Gastrocnemius medialis (tissue), 4 donors: ENCODE measurements at regions not wholly inside any gene's neighbourhood (a gene's known extent, or its start where the extent isn't known, plus 50 kb on each side); places are given as distances from the start of the nearest gene placed in this dataset.

Experiments
- ATAC-seq, 2 donors: fragments of 150-250 bp; one replicate each; pipeline ENCODE4 v1.9.1; 2016
- DNase-seq, 2 donors: peaks; one replicate each; pipeline ENCODE4 v3.0.0-alpha.2; 2019
- H3K27ac ChIP-seq, 4 donors: fragments of 200-600 bp; sonication (generic); 1 replicate in 1 of 4; 2 replicates in 3 of 4; pipeline ENCODE4 v1.5.1; 2016 to 2018; ENCODE audit warnings: mild to moderate bottlenecking in 2 of 4, moderate library complexity in 1 of 4
- H3K27me3 ChIP-seq, 3 donors: fragments of 200-600 bp; sonication (generic) in 2 of 3; 1 replicate in 1 of 3; 2 replicates in 2 of 3; pipeline versions ENCODE4 v1.5.1 to v1.6.0; 2016 to 2019; ENCODE audit warnings: mild to moderate bottlenecking in 1 of 3, moderate library complexity in 1 of 3
- H3K36me3 ChIP-seq, 2 donors: fragments of 200-600 bp; sonication (generic) in 1 of 2; one replicate each; pipeline ENCODE4 v1.5.1; 2017 to 2018
- H3K4me1 ChIP-seq, 2 donors: fragments of 200-600 bp; sonication (generic) in 1 of 2; one replicate each; pipeline ENCODE4 v1.5.1; 2016 to 2017; ENCODE audit warnings: mild to moderate bottlenecking in 2 of 2
- H3K4me3 ChIP-seq, 4 donors: fragments of 200-600 bp; sonication (generic) in 3 of 4; 1 replicate in 1 of 4; 2 replicates in 3 of 4; pipeline ENCODE4 v1.5.1; 2016 to 2019; ENCODE audit warnings: mild to moderate bottlenecking in 2 of 4
- H3K9me3 ChIP-seq, 3 donors: fragments of 200-600 bp; sonication (generic) in 2 of 3; 1 replicate in 1 of 3; 2 replicates in 2 of 3; pipeline ENCODE4 v1.5.1; 2016 to 2019
- POLR2A ChIP-seq, 2 donors: fragments of 450-650 bp; IDR thresholded peaks; one replicate each; pipeline ENCODE4 v1.6.1; 2017; ENCODE audit warnings: antibody characterized with exemption in 2 of 2, mild to moderate bottlenecking in 2 of 2, moderate library complexity in 2 of 2
- in situ Hi-C, 4 donors: fragments of 200-750 bp; cut with MboI; loops; one replicate each; pipeline versions ENCODE4 v1.15.0 to v1.8.0; 2017; ENCODE audit warnings: low sequenced_read_pairs in 4 of 4
- intact Hi-C: fragments of 100-400 bp; cut with DNase I; formaldehyde crosslinking; loops from one replicate; pipeline ENCODE4 v1.15.1; 2023; ENCODE audit warnings: low total_unique reads
- TF ChIP-seq, protein P1 (sequence below), 5 experiments: fragments of 450-650 bp in 3 of 5; fragments of 200-600 bp in 2 of 5; sonication (generic) in 2 of 5; IDR thresholded peaks in 4 of 5; conservative IDR thresholded peaks in 1 of 5; 1 replicate in 4 of 5; 2 replicates in 1 of 5; pipeline ENCODE4 v1.5.1; 2016 to 2019; ENCODE audit warnings: antibody characterized with exemption in 5 of 5, mild to moderate bottlenecking in 3 of 5, moderate library complexity in 3 of 5

- H3K27ac ChIP-seq, result no peak overlapping the region
These were observed 158.4 kb downstream of the SEC16B start for GRCh38 chr1:177811429-177811828.

DNA sequence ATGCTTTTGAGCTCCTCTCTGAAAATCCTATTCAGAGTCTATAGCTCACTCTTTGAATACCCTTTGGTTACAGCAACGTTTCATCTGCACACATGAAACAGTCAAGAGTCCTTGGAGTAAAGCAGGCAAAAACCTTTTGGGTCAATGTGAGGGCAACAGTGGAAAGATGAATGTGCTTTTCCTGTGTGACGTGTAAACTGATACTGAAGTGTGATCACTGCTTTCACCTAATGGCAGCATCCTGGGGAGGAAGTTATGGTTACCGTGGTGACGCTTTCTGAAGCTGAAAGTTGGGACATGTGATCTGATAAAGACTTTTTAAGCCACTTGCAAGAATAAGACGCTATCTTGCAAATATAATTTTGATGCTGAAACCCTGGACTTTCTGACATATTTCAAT lies 160.0 kb downstream of the SEC16B start:
- no peak for ATAC-seq
- Histone ChIP-seq H3K9me3 (no peaks in the 10 kb centered on the region), H3K27ac (no peak overlapping the region), H3K4me1 (no peaks in the 10 kb centered on the region), H3K27me3 (no peaks in the 10 kb centered on the region), H3K36me3 (no peaks in the 10 kb centered on the region), H3K4me3 (no peak overlapping the region)
- in situ Hi-C loops (no loop called here), intact Hi-C loops (no loop called here)
- DNase-seq, result no peak
- TF ChIP-seq, protein P1, sequence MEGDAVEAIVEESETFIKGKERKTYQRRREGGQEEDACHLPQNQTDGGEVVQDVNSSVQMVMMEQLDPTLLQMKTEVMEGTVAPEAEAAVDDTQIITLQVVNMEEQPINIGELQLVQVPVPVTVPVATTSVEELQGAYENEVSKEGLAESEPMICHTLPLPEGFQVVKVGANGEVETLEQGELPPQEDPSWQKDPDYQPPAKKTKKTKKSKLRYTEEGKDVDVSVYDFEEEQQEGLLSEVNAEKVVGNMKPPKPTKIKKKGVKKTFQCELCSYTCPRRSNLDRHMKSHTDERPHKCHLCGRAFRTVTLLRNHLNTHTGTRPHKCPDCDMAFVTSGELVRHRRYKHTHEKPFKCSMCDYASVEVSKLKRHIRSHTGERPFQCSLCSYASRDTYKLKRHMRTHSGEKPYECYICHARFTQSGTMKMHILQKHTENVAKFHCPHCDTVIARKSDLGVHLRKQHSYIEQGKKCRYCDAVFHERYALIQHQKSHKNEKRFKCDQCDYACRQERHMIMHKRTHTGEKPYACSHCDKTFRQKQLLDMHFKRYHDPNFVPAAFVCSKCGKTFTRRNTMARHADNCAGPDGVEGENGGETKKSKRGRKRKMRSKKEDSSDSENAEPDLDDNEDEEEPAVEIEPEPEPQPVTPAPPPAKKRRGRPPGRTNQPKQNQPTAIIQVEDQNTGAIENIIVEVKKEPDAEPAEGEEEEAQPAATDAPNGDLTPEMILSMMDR (IDR thresholded peaks at IDR 0.05 in 4 of 5, conservative IDR thresholded peaks at IDR 0.05 in 1 of 5), result no peak
- no peak for TF ChIP-seq POLR2A (IDR thresholded peaks at IDR 0.05)

More at GRCh38 chr1:177811429-177811828, 158.4 kb downstream of the SEC16B start:
- Histone ChIP-seq H3K4me3 (no peak overlapping the region), H3K9me3 (no peaks in the 10 kb centered on the region), H3K36me3 (no peaks in the 10 kb centered on the region), H3K4me1 (no peaks in the 10 kb centered on the region), H3K27me3 (no peaks in the 10 kb centered on the region)
- TF ChIP-seq POLR2A (IDR thresholded peaks at IDR 0.05), result no peak
- TF ChIP-seq, protein P1 (IDR thresholded peaks at IDR 0.05 in 4 of 5, conservative IDR thresholded peaks at IDR 0.05 in 1 of 5), result no peak
- ATAC-seq, result no peak
- no peak for DNase-seq
- in situ Hi-C loops (no loop called here), intact Hi-C loops (no loop called here)

DNA sequence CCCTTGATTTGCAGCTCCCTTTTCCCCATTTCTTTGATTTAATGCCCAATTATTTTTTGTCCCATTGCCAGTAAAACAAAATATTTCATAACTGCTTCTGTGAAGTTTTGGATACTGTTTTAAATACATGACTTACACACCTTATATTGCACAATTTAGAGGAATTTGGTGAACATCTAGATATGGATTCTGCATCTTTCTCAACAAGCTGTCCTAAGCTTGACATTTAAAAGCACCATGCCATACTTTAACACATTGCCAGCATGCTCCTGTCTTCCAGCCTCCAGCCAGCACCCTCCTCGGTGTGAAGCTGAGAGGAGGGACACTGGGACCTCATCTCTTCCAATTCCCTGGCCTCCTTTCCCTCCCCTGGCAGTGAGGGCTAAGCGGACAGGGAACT lies 167.6 kb downstream of the SEC16B start:
- DNase-seq (peak in 1 of 2 donors; percentile 14), ATAC-seq (no peak)
- no peaks in the 10 kb centered on the region for H3K9me3 ChIP-seq
- no peaks in the 10 kb centered on the region for H3K36me3 ChIP-seq
- no peak overlapping the region for H3K4me3 ChIP-seq
- intact Hi-C loops (no loop called here), in situ Hi-C loops (no loop called here)
- H3K4me1 ChIP-seq, result peaks cover 15 to 30% of the 10 kb centered on the region in 2 donors
- no peaks in the 10 kb centered on the region for H3K27me3 ChIP-seq
- peak overlapping the region in 3 of 4 donors; percentile 68 to 75 (median 75) for H3K27ac ChIP-seq
- TF ChIP-seq, protein P1 (IDR thresholded peaks at IDR 0.05 in 4 of 5, conservative IDR thresholded peaks at IDR 0.05 in 1 of 5), result no peak
- TF ChIP-seq POLR2A (IDR thresholded peaks at IDR 0.05), result no peak

GRCh38 chr1:177801790-177802189 lies 168.1 kb downstream of the SEC16B start:
- intact Hi-C loops, result no loop called here

More at GRCh38 chr1:177801790-177802189, 168.1 kb downstream of the SEC16B start:
- Histone ChIP-seq H3K4me1 (peaks cover 15 to 30% of the 10 kb centered on the region in 2 donors), H3K27me3 (no peaks in the 10 kb centered on the region), H3K4me3 (no peak overlapping the region), H3K9me3 (no peaks in the 10 kb centered on the region), H3K27ac (peak overlapping the region in 3 of 4 donors; percentile 68 to 75 (median 75)), H3K36me3 (no peaks in the 10 kb centered on the region)
- in situ Hi-C loops, result no loop called here
- DNase-seq, result no peak
- TF ChIP-seq, protein P1 (IDR thresholded peaks at IDR 0.05 in 4 of 5, conservative IDR thresholded peaks at IDR 0.05 in 1 of 5), result no peak
- TF ChIP-seq POLR2A (IDR thresholded peaks at IDR 0.05), result no peak
- ATAC-seq, result peak in 1 of 2 donors; percentile 20
